IPS-NIHi7 (cell line): ENCODE measurements at regions not wholly inside any gene's neighbourhood (a gene's known extent, or its start where the extent isn't known, plus 50 kb on each side); places are given as distances from the start of the nearest gene placed in this dataset.
"Not testable (repeated sequence)": the region's sequence is repeated elsewhere in the genome, so short reads cannot be mapped to it uniquely, and the experiment has no call there.

Experiments
- DNase-seq: peaks from one replicate; pipeline ENCODE4 v3.0.0; 2012; ENCODE audit warnings: mixed read lengths; ENCODE audit errors: extremely low spot score

DNA sequence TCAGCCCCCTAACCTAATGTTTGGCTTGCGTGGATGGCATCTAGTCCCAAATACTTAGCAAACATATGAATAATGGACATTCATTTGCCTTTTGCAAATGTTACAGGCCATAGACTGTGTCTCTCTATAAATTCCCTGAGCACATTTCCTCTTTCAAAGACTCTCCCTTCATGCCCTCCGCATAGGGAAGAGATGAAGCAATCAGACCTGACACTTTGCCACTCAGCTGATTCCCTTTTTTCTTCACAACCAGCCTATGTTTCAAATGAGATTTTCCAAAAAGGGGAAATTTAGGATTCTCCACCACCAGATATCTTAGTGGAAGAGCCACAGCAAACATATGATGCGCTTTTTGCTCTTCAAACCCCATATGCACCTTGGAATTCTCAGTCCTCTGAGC lies 453.7 kb downstream of the STK39 start:
- DNase-seq: no peak

- no peak for DNase-seq
These were observed 455.3 kb downstream of the STK39 start for GRCh38 chr2:167792126-167792525.

DNA sequence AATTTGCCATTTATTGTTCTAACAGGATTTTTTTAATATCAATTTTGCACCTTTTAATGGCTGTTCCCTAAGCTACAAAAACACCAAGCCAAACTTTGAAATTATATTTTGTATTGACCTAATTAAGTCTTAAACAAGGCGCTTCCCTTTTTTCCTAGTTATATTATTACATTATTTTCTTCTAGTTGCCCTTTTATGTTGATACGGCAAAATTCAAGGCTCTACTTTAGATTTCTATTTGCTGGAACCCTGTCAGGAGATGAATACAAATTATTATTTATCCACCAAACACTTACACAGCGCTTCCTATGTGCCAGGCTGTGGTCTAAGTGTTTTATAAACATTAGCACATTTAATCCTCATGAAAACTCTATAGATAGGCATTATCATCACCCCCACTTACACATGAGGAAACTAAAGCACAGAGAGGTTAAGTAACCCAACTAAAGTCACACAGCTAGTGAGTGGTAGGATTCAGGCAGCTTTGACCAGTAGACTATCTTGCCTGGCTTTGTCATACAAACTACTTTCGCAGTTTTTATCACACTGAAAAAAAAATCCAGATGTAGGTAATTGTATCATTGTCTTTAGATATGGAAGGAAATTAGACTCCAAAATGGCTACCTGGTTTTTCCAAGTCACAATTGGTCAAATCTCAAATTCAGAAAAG lies 456.5 kb downstream of the STK39 start:
- no peak for DNase-seq

DNA sequence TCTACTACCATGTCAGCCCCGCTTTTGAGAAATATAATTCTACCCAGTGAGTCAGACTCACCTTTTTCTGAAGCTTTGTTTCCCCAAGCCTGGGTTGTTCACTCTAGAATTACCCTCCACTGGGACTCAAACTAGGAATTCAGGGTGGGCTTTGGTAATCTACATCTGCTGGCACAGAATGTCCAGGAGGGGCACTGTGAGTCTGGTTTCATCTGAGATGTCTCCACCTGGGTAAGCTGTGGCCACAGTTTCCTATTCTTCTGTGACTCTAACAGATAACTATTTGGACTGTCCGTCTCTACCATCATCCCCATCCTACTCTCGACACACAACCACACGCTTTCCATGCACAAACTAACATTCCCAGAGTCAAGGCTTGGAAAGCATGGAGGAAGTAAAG lies 457.2 kb downstream of the STK39 start:
- DNase-seq: no peak

- DNase-seq: no peak
These were observed 459.8 kb downstream of the STK39 start for GRCh38 chr2:167787562-167787961.

DNA sequence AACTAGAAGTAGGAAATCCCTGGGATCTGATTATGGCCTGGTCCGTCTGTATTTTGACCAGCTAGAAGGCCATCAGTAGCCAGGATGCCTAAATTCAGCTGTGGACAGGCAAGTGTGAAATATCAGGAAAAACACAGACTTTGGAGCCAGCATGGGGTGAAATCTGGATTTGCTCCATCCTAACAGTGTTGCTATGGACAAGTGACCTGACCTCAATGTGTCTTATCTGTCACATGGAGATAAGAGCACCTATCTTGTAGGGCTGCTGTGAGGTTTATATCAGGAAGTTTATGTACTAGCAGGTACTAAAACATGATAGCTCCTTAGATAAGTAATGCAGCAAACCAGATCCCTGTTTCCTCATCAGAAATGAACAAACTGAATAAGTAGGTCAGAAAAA lies 460.4 kb downstream of the STK39 start:
- DNase-seq: no peak

DNA sequence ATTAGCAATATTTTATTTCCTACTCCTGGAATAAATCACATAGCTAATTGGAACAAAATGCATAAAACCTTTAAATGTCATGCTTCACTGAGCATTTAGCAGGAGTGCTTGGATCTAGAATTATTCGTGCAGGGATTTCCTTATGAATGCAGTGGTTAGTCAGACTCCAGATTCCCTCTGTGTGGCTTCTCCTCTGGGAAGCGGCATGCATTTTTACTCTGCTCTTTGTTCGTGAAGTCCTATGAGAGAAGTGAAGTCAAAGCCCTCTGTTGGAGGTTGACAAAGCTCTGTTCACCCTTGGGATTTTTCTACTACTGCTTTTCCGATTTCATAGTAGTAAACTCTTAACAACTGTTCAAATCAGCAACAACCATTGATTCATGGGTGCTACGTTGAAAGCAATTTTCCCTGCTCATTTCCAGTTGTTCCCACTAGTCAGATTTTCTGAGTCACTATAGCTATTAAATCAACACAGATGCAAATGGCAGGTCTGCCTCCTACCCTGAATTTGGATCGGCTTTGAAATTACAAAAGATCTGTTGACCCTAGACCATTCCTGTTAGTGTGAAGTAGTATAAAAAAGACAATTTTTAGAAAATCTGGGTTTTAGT lies 461.7 kb downstream of the STK39 start:
- peak; percentile 15 for DNase-seq

DNA sequence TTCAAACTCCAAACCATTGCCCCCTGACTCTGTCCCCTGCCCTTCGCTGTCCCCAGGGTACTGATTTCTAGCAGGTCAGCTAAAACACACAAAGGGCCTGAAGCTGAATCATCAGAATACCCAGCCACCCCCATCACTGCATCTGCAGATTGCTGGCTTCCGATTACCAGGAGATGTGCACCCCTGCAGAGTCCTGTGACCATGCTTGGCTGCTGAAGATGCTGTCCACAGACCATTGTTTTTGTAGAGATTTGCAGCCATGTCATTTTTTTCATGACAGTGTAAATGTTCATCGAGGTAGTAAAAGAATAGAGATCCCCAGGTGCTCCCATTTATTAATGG lies 463.3 kb downstream of the STK39 start:
- DNase-seq: peak; percentile 31

GRCh38 chr2:167783261-167784083 lies 463.9 kb downstream of the STK39 start:
- no peak for DNase-seq

GRCh38 chr2:167781629-167782028 lies 465.8 kb downstream of the STK39 start:
- not testable (repeated sequence) for DNase-seq

GRCh38 chr2:167776359-167776758 lies 471.0 kb downstream of the STK39 start:
- DNase-seq: no peak

DNA sequence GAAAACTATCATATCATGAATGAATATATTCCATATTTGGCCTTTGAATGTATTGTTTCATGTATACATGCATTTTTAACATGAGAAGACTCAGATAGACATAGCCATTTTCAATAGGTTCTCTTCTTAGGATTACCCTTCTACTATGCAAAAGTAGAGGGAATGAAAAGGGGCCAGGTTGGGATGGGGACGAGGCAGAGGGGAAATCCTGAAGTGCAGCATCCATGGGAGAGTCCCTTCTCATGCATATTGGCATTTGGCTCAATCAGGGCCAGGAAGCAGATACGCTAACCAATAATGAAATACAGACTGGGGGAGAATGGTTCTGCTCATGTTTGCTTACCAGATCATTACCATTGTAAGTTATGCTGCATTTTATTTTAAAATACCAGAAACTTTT lies 475.8 kb downstream of the STK39 start:
- DNase-seq: no peak

GRCh38 chr2:167769020-167769419 lies 478.4 kb downstream of the STK39 start:
- DNase-seq: no peak

DNA sequence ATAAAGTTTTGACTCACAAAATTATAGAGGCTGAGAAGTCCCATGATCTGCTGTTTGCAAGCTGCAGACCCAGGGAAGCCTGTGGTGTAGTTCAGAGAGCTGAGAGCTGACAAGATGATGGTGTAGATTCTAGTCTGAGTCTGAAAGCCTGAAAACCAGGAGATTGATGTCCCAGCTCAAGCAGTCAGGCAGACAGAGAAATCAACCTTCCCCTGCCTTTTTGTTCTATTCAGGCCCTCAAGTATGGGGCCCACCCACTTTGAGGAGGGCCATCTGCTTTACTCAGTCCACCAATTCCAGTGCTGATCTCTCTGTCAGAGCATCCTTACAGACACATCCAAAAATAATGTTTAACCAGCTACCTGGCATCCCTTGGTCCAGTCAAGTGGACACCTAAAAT lies 479.6 kb downstream of the STK39 start:
- DNase-seq: no peak

GRCh38 chr2:167764772-167765341 lies 482.5 kb downstream of the STK39 start:
- no peak for DNase-seq

DNA sequence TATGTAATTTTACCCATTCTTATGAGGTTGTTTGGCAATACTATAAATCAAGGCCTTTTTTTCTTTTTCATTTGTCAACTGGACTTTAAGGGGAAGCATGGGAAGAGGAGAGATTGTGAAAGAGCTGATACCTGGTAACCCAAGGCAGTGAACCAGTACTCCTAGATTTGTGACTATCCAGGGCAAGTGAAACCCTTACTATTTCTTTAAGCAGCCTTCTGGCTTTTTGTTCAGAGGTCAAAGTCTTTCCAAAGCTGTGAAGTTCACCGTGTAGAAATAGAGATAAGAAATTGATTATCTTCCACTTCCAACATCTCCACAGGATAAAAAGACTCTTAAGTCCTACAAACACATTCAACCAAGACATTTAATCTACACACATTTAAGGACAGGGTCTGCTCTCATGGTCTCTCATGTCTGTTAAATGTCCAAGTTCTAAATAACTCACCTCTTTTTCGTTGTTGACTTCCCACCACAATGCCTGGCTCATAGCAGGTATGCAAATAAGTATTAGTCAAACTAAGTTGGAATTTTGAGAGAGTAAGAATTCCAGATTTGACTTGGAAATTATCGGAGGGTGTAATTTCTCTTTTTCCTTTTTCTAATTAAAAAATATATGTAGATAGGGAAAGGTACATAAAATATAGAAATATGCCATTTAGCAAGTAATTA lies 485.8 kb downstream of the STK39 start:
- DNase-seq: no peak

DNA sequence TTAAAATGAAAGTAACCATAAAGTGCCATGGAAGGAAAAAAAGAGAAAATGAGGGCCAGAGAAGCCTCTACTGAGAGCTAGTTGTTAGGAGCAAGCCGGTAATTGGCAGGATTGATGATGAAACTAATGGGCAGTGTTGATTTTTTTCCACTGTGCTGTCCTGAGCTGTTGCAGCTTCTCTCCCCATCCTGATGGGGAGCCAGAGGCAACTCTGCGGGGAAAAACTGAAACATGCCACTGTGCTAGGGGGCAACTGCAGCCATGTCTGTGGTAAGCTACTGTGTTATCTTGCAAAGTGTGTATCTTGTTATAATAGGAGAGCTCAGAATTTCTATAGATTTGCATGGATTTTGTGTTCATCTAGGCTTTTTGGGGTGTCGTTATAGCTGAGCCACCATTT lies 487.9 kb downstream of the STK39 start:
- peak; percentile 40 for DNase-seq

GRCh38 chr2:167758292-167758691 lies 489.1 kb downstream of the STK39 start:
- DNase-seq: peak; percentile 22

DNA sequence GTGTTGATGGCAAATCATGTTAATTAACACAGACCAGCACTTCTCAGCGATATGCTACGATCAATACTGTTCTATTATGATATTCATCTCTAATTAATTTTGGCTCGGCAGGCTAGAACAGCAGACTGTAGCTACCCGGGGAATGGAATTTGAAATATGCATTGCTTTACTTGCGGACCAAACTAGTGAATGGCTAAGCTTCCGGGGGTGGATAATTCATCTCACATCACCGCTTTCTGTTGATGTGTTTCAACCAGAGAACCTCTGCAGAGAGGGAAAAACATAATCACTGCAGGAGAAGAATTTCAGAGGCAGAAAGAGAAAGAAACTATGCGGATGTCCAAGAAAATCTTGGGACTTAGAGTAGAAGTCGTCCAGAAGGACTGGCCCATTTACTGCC lies 490.9 kb downstream of the STK39 start:
- peak; percentile 53 for DNase-seq

- no peak for DNase-seq
These were observed 494.3 kb downstream of the STK39 start for GRCh38 chr2:167753142-167753541.

GRCh38 chr2:167752734-167753133 lies 494.7 kb downstream of the STK39 start:
- no peak for DNase-seq

- DNase-seq: no peak
These were observed 496.7 kb downstream of the STK39 start for GRCh38 chr2:167750675-167751074.
